ENCODE measurements at regions not wholly inside any gene's neighbourhood (a gene's known extent, or its start where the extent isn't known, plus 50 kb on each side); places are given as distances from the start of the nearest gene placed in this dataset.

DNA sequence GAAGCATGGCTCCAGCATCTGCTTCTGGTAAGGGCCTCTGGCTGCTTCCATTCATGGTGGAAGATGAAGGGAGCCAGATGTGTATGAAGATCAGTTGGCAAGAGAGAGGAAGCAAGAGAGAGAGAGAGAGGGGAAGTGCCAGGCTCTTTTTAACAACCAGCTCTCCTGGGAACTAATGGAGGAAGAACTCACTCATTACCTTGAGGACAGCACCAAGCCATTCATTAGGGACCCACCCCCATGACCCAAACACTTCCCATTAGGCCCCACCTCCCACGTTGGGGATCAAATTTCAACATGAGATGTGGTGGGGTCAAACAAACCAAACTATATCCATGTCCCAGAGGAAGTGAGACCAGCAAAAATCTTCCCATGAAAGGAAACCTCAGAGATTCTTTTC lies 124.8 kb upstream of the SIX2 start:
- no peak overlapping the region for H3K4me3 ChIP-seq (ENCODE audit: low read depth, low read length)
- DNase-seq (ENCODE audit: low read depth), result no peak
- H3K36me3 ChIP-seq (ENCODE audit: control insufficient read depth, insufficient read depth, low read length), result no peaks in the 10 kb centered on the region
- peaks cover 2% of the 10 kb centered on the region for H3K27me3 ChIP-seq (ENCODE audit: control insufficient read depth, insufficient read depth, low read length)
- TF ChIP-seq, protein P1, sequence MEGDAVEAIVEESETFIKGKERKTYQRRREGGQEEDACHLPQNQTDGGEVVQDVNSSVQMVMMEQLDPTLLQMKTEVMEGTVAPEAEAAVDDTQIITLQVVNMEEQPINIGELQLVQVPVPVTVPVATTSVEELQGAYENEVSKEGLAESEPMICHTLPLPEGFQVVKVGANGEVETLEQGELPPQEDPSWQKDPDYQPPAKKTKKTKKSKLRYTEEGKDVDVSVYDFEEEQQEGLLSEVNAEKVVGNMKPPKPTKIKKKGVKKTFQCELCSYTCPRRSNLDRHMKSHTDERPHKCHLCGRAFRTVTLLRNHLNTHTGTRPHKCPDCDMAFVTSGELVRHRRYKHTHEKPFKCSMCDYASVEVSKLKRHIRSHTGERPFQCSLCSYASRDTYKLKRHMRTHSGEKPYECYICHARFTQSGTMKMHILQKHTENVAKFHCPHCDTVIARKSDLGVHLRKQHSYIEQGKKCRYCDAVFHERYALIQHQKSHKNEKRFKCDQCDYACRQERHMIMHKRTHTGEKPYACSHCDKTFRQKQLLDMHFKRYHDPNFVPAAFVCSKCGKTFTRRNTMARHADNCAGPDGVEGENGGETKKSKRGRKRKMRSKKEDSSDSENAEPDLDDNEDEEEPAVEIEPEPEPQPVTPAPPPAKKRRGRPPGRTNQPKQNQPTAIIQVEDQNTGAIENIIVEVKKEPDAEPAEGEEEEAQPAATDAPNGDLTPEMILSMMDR (IDR thresholded peaks at IDR 0.05; ENCODE audit: insufficient read depth, low read length, poor library complexity, severe bottlenecking), result no peak

DNA sequence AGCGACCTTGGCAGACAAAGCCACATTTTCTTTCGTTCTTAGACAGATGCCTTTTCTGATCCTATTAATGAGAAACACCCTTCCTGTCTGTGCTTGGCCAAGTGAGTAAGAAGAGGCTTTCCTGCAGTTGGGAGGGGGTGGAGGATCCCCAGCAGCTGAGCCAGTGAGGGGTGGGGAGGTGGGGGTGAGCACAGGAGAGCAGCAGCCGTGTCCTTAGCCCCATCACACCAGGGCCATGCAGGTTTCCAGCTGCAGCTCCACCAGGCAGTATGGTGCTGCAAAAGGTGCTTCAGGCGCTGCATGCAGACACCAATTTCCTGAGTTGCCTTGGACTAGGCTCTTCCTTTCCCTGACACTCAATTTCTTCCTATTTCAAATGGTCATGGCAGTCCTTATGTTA lies 123.3 kb upstream of the SIX2 start:
- no peaks in the 10 kb centered on the region for H3K36me3 ChIP-seq (ENCODE audit: control insufficient read depth, insufficient read depth, low read length)
- DNase-seq (ENCODE audit: low read depth), result no peak
- no peak overlapping the region for H3K4me3 ChIP-seq (ENCODE audit: low read depth, low read length)
- TF ChIP-seq, protein P1 (IDR thresholded peaks at IDR 0.05; ENCODE audit: insufficient read depth, low read length, poor library complexity, severe bottlenecking), result no peak
- H3K27me3 ChIP-seq (ENCODE audit: control insufficient read depth, insufficient read depth, low read length), result peaks cover 2% of the 10 kb centered on the region

DNA sequence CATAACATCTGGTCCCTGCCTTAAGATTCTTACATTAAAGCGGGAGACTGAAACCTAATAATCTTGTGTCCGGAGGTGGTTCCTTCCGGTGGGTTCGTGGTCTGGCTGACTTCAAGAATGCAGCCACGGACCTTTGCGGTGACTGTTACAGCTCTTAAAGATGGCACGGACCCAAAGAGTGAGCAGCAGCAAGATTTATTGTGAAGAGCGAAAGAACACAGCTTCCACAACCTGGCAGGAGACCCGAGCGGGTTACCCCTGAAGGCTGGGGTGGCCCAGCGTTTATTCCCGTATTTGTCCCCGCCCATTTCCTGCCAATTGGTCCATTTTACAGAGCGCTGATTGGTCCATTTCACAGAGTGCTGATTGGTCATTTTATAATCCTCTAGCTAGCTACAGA lies 122.3 kb upstream of the SIX2 start:
- Histone ChIP-seq H3K27me3 (ENCODE audit: control insufficient read depth, insufficient read depth, low read length) (peaks cover 2% of the 10 kb centered on the region), H3K36me3 (ENCODE audit: control insufficient read depth, insufficient read depth, low read length) (no peaks in the 10 kb centered on the region), H3K4me3 (ENCODE audit: low read depth, low read length) (no peak overlapping the region)
- DNase-seq (ENCODE audit: low read depth), result peak; percentile 16
- TF ChIP-seq, protein P1 (IDR thresholded peaks at IDR 0.05; ENCODE audit: insufficient read depth, low read length, poor library complexity, severe bottlenecking), result no peak

DNA sequence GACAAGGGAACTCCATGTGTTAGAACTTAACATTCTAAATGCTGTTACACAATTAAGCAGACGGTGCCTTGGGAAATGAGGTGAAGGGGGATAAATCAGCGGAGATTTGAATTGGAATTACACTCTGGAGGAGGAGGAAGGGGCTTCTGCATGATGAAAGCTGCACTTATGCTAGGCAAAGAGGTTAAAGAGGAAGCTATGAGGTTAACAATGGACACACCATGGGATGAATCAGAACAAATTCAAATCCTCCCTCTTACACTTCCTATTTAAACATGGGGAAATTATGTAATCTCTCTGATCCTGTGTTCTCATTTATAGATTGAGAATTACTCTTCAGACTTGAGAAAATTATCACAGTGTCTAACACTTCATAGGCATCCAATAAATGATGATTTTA lies 121.5 kb upstream of the SIX2 start:
- TF ChIP-seq, protein P1 (IDR thresholded peaks at IDR 0.05; ENCODE audit: insufficient read depth, low read length, poor library complexity, severe bottlenecking), result no peak
- DNase-seq (ENCODE audit: low read depth), result no peak
- H3K4me3 ChIP-seq (ENCODE audit: low read depth, low read length), result no peak overlapping the region
- no peaks in the 10 kb centered on the region for H3K36me3 ChIP-seq (ENCODE audit: control insufficient read depth, insufficient read depth, low read length)
- no peaks in the 10 kb centered on the region for H3K27me3 ChIP-seq (ENCODE audit: control insufficient read depth, insufficient read depth, low read length)

DNA sequence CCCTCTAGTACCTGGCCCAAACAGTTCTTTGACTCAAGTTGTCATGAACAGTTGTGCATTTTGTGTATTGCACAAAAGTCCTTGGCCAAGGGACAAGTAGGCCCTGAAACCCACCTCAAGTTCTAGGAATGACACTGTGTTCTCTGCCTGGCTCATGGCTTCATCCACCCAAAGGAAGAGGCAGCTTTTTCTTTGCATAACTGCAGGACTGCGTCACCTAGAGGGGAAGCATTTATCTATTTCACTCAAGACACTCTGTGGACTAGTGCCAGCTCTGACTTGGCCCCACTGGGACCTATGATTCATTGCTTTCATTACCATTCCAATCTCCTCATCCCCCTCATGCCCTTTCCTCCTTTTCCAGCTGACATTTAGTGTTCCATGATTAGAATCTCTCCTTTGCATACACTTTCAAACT lies 119.3 kb upstream of the SIX2 start:
- H3K36me3 ChIP-seq (ENCODE audit: control insufficient read depth, insufficient read depth, low read length), result no peaks in the 10 kb centered on the region
- TF ChIP-seq, protein P1 (IDR thresholded peaks at IDR 0.05; ENCODE audit: insufficient read depth, low read length, poor library complexity, severe bottlenecking), result peak; percentile 14
- peak; percentile 83 for DNase-seq (ENCODE audit: low read depth)

DNA sequence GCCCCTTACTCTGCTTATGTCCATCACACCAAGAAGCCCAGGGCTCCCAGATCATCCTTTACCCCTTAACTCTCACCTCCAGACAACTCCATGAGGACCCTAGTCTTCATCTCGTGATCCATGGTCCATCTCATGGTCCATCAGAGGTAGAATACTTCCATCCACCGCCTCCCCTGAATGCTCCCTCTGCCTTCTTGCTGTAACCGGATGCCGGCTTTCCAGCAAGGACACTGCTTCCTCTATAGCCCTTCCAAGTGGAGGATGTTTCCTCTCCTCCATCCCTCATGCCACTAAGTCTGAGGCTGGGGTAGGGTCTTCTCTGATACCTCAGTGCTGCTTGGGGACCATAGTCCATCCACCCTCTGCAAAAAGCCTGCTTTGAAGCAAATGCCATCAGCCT lies 118.6 kb upstream of the SIX2 start:
- Histone ChIP-seq H3K27me3 (ENCODE audit: control insufficient read depth, insufficient read depth, low read length) (no peaks in the 10 kb centered on the region), H3K4me3 (ENCODE audit: low read depth, low read length) (no peak overlapping the region), H3K36me3 (ENCODE audit: control insufficient read depth, insufficient read depth, low read length) (no peaks in the 10 kb centered on the region)
- TF ChIP-seq, protein P1 (IDR thresholded peaks at IDR 0.05; ENCODE audit: insufficient read depth, low read length, poor library complexity, severe bottlenecking), result no peak
- DNase-seq (ENCODE audit: low read depth), result no peak

More for the DNA sequence above, 119.3 kb upstream of the SIX2 start:
- Histone ChIP-seq H3K27me3 (ENCODE audit: control insufficient read depth, insufficient read depth, low read length) (no peaks in the 10 kb centered on the region), H3K4me3 (ENCODE audit: low read depth, low read length) (no peak overlapping the region)

All from kidney epithelial cell (primary cell).